GM21390 (cell line): ENCODE measurements at regions not wholly inside any gene's neighbourhood (a gene's known extent, or its start where the extent isn't known, plus 50 kb on each side); places are given as distances from the start of the nearest gene placed in this dataset.
"Not testable (repeated sequence)": the region's sequence is repeated elsewhere in the genome, so short reads cannot be mapped to it uniquely, and the experiment has no call there.

ENCODE experiments used
- ATAC-seq: cut with Tn5 transposase; IDR thresholded peaks from one replicate; pipeline ENCODE4 v1.9.1; 2021; ENCODE audit not compliant: unreplicated experiment

DNA sequence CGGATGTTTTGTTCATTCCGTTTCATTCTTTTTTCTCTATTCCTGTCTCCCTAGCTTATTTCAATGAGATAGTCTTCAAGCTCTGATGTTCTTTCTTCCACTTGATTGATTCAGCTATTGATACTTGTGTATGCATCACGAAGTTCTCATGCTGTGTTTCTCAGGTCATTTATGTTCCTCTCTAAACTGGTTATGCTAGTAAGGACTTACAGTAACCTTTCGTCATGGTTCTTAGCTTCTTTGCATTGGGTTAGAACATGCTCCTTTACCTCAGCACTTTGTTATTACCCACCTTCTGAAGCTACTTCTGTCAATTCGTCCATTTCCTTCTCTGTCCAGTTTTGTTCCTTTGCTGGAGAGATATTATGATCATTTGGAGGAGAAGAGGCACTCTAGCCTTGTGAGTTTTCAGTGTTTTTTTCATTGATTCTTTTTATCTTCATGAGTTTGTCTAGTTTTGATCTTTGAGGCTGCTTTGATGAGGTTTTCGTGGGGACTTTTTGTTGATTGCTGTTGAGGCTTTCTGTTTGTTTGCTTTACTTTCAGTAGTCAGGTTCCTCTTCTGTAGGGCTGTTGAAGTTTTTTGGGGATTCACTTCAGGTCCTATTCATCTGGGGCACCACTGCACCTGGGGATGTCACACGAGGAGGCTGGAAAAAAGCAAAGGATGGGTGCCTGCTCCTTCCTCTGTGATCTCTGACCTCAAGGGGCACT, 496.9 kb upstream of the LRRC7 start:
- ATAC-seq, result no peak

DNA sequence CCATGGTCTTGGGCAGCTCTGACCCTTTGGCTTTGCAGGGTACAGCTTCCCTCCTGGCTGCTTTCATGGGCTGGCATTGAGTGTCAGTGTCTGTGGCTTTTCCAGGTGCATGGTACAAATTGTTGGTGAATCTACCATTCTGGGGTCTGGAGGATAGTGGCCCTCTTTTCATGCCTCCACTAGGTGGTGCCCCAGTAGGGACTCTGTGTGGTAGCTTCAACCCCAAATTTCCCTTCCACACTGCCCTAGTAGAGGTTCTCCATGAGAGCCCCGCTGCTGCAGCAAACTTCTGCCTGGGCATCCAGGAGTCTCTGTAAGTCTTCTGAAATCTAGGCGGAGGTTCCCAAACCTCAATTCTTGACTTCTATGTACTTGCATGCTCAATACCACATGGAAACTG, 494.5 kb upstream of the LRRC7 start:
- no peak for ATAC-seq

DNA sequence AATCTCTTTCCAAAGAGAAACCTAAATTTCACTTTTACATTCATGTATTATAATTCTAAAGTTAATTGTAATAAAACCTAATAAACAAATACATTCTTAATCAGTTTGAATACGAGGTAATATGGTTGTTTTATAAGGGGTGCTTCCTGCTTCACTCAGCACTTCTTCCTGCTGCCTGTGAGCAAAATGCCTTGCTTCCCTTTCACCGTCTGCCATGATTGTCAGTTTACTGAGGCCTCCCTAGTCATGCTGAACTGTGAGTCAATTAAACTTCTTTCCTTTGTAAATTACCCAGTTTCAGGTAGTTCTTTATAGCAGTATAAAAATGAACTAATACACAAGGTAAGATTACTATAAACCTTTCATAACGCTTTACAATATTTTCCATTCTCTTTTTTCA, 491.1 kb upstream of the LRRC7 start:
- no peak for ATAC-seq

DNA sequence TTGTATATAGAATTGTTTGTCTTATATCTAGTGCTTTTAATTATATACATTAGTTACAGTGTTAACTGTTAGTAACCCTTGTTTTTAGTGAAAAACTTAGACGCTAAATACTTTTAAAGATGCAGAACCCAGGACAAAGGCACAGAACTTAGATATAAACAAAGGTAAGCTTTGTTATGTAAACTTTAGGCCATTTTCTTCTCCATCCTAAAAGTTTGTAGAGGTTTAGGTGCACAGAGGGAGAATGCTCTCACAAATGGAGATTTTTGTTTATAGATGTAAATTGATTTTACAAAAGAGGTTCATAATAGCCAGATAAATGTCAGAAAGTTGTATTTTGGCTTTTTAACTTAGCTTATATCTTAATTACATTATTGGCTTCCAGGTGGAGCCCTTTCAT, 490.5 kb upstream of the LRRC7 start:
- no peak for ATAC-seq

DNA sequence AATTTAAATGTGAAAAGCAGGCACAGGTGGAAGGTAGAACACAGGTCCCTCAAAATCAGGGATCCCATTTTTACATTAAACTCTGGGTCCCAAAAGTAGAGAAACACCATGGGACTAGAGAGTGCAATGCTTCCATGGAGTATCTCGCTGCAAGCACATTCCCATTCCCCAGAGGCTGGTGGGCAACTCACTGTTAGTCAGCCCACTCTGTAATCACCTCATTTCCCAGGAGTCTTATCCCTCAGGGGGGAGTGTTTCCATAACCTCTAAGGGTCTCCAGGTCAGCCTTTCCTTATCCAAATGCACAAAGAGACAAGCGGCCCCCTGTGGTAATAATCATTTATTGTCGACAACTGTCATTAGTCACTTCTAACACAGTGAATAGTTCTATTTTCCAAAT, 490.1 kb upstream of the LRRC7 start:
- no peak for ATAC-seq

DNA sequence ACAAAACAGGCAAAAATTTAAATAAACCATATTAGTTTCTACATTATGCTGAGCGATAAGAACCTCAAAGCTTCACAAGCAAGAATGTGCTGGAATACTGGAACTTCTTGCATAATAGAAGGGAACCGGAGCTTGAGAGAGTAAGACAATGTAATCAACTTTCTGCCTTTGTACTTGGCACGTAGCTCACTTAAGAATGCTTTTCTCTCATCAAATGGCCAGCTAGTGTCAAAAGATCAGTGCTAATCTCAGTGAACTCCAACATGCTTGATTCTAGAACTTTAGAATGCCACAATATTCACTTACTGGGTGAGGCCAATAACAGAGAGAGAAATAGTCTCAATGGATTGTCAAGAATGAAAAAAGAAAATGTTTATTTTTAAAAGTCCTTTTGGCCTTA, 486.1 kb upstream of the LRRC7 start:
- no peak for ATAC-seq

DNA sequence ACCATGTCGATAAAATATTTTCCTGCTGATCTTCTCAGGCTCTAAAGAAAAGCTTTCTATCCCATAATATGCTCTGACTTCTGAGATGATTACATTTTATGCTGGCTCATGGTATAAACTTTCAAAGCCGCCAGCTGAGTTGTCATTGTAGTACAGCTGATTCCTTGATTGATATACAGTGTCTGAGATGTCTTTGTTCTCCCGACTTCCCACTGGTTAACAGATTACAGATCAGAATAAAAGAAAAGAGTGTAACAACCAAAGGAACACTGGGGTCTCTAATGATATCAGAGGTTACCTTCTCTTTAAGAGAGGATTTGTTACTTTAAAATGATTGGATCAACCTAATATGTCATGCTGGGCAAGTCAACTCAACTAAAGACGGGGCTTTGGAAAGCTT, 485.4 kb upstream of the LRRC7 start:
- ATAC-seq, result no peak

DNA sequence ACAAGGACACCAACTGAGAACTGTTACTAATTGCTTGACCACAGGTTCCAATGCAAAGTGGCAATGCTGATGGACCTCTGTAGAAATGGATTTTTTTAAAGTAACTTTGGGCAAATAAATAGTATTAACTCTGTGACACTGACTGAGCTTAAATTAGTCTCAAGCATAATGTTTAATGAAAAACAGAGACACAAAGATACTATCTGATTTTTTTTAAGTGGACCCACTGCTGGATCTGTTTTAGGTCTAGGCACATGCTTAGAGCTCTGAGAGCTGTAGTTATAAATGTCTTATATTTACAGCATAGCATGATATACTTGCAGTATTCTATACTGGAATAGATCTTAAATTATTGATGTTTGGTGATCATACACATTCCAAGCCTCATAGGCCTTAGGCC, 481.6 kb upstream of the LRRC7 start:
- ATAC-seq, result no peak

DNA sequence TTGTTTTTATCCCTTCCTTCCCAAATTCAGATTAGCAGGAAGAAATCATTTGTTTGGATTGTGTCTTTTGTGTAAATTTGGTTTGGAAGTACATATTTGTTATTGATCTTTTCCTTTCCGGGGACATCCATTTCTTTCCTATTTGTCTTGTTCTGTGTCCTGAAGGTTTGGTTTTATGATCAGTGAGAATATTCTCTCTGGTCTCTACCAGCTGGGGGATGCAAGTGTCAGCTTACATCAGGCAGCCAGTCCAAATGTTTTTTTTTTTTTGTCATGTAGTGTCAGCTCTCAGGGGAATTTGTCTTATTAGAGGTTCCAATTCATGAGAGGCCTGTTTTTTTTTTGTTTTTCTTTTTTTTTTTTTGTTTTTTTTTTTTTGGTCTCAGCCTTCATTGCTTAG, 479.2 kb upstream of the LRRC7 start:
- ATAC-seq, result no peak

DNA sequence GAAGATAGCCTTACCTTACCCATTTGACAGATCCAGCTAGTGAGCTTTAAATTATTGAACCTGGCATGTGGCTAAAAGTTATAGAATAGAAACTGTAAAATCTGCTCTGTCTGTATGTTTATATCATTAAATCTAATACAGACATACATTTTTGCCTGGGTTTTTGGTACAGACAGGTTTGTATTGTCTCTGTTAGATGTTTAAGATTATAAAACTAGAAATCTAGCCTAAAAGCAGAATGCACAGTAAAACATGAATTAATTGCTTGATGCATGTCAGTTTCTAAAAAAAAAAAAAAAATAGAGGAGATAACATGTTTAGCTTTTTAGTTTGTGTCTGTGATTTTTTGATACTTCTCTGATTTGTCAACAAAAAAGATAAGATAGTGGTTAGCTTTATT, 477.6 kb upstream of the LRRC7 start:
- ATAC-seq, result no peak

DNA sequence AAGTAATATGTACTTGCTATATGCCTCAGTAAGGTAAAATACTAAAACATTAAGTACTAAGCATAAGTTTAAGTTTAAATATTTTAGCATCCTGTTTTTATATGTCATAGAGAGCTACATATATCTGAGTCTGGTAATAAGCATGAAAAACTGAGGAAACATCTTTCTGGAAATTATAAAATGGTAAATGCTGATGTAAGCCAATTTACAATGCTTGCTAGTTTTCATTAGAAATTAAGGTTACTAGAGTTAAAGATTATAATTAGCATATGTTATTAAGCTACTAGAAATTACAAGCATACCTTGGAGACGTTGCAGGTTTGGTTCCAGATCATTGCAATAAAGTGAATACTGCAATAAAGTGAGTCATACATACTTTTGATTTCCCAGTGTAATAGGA, 477.0 kb upstream of the LRRC7 start:
- no peak for ATAC-seq

DNA sequence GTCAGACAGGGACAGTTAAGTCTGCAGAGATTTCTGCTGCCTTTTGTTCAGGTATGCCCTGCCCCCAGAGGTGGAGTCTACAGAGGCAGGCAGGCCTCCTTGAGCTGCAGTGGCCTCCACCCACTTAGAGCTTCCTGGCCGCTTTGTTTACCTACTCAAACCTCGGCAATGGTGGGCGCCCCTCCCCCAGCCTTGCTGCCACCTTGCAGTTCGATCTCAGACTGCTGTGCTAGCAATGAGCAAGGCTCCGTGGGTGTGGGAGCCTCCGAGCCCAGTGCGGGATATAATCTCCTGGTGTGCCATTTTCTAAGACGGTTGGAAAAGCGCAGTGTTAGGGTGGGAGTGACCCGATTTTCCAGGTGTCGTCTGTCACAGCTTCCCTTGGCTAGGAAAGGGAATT, 465.7 kb upstream of the LRRC7 start:
- not testable (repeated sequence) for ATAC-seq

DNA sequence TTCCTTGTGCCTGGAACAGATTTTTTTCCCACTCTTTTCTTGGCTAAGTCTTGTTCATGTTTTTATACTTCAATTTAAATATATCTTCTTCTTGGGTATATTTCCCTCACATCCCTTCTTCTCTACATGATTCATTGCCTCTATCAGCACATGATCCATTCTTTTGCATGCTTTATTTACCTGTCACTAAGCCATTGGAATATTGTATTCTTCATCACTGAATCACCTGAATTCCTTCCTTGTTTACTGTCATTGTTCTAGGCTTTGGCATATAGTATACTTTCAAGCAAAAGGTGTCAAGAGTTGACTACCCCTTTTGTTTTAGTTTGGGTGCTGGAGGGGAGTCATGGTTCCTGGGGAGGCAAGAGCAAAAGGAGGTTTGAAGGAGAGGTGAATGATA, 464.5 kb upstream of the LRRC7 start:
- no peak for ATAC-seq

DNA sequence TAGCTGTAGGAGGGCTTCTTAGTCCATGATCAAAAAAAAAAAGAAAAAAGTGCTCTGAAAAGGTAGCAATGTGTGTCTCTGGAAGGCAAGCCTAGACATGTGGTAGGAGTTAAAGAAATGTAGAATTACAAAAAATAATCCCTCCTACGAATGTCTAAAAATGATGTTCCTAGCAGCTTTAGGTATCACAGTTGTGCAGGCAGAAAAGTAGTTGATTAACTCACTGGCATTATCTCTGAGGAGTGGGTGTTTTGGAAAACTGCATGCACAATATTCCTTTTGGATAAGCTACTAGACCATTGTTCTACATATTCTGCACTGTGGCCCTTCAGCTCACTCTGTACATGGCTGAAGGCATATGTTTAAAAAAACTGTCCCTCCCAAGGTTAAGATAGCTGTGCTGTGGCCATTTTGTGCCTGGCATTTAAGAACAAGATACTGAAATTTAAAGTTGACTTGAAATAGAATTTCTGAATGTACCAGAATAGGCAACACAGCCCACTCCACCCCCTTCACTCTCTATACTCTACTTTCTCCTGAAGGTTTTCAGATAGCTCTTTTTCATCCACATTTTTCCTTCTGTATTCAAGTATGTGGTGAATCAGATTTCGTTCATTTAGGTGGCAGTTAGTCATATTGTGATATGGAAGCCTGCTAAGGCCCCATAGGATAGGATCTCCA, 463.9 kb upstream of the LRRC7 start:
- no peak for ATAC-seq

DNA sequence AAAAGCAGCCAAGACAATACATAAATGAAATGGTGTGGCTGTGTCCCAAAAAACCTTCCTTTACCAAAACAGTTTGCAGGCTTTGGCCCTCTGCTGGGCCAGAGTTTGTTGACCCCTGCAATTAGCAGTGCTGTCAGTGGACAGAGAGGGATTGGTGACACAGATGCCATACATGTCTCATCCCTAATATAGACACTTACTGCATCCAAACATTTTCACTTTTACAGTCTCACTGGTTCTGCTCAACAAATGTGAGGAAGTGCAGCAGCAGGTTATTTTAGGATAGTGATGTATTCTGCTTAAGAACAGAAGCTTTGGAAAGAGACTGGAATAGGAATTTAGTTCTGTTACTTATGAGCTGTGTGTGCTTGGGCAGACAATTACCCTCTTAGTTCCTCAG, 462.8 kb upstream of the LRRC7 start:
- ATAC-seq, result no peak

DNA sequence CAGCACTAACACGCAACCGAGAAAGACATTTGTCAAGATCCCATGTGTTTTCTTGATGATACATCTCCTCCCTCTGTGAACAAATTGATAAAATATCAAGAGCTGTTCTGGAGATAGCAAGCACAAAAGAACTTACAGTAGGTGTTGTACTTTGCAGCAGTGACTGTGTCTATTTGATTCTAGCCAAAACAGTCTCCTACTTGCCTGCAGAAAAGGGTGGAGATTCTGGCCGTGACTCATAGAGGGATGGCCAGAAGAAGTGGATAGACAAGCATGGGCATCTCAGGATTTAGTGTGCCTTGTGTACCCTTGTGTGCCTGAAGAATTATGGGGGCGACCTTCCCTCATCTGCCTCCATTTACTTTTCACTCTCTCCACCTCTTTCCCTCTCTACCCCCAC, 458.4 kb upstream of the LRRC7 start:
- ATAC-seq, result no peak

DNA sequence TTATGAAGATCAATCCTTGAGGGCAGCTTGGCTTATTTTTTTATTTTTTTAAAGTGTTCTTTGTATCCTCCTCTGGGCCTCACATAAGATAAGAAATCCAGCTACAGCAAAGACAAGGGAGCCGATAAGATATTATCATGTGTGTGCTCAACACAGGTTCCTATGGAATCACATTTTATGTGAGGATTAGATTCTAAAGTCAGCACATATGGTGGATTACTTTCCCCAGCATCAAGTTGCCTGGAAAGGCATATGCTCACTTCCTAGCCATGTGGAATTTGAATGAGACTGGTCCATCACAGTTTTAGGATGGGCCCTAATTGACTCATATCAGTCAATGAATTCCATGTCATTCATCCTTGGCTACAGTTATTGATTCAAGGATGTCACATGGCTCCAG, 456.9 kb upstream of the LRRC7 start:
- no peak for ATAC-seq

DNA sequence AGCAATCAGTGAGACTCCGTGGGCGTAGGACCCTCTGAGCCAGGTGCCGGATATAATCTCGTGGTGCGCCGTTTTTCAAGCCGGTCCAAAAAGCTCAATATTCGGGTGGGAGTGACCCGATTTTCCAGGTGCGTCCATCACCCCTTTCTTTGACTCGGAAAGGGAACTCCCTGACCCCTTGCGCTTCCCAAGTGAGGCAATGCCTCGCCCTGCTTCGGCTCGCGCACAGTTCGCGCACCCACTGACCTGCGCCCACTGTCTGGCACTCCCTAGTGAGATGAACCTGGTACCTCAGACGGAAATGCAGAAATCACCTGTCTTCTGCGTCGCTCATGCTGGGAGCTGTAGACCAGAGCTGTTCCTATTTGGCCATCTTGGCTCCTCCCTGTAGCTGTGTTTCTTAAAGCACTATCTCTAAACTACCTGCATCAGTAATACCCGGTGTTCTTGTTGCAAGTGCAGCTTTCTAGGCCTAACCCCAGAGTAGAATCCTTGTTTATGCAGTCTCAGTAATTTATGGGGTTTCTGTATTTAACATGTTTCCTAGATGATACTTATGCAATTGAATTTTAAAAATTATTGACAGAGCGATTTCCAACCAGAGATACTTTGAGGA, 447.5 kb upstream of the LRRC7 start:
- ATAC-seq, result not testable (repeated sequence)

DNA sequence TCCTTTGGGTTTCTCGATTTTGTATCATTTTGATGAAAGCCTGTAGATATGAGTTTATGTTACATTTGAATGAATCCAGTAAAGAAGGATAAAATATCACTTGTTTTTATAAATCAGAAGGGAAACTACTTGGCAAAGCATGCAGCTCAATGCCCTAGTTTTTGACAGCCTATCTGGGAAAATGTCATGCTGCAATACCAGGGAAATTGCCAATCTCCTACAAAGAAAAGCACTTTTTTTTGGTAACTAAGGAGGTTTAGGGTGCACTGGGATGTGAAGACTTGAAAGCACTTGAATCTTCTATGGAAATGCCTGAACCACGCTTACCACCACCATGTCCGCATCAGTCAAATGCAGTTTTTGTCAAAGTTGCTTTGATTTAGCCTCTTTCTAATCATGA, 446.9 kb upstream of the LRRC7 start:
- ATAC-seq, result no peak

DNA sequence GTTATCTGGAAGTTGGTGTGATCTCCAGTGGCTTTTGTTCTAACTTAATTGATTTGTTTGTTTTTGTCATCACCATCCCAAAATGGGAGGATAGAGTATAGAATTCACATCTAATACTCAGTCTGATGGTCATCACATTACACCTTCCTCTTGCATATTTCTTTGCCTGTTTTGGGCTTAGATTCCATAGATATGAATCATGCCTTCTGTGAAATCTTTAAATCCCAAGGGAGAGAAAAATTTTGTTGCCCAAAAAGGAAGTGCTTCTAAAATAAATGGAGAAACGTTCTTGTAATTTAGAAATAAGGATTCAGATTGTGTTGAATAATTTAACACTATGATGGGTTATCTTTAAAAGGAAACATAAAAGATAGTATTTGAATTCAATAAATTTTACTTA, 446.0 kb upstream of the LRRC7 start:
- ATAC-seq, result no peak

DNA sequence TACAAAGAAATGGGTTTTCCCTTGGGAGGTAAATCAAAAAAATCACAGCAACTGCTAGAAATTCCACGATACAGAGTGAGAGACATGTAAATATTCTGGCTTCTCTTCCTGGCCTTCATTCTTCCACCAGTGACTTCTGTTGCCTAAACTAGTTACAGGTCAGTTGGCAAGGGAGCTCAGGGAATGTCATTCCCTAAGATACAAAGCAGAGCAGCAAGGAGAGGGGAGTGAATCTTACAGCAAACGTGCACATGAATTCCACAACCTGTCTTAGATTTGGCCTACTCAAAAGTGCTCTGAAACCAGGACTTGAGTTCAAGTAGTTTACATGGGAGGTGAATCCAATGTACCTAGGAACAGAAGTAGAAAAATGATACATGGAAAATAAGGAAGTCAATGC, 445.3 kb upstream of the LRRC7 start:
- no peak for ATAC-seq

DNA sequence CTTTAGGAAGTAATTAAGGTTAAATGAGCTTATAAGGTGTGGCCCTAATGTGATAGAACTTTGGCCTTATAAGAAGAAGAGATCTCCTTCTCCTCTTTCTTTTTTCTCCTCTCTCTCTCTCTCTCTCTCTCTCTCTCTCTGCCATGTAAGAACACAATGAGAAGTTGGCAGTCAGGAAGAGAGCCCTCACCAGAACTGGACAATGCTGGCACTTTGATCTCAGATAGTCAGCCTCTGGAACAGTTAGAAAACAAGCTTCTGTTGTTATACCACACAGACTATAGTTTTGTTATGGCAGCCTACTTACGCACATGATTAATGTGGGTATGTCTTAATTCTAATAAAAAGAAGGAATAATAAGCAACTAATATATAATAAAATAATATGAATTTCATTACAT, 444.2 kb upstream of the LRRC7 start:
- ATAC-seq, result no peak

DNA sequence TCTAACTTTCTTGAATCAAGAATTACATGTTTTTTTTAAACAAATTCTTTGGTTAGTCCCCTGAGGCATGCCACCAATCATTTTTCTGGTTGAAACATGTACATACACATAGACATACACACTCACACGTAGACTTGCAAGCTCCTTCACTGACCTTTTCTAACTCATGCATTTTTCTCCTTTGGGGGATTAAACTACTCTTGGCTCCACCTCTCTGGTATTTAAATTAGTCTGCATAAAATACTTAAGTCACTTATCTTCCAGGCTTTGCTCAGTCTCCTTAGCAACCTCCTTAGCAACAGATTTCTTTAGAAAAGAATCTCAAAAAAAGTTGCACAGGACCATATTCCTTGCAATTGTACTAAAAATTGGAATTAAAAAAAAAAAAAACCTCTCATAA, 440.9 kb upstream of the LRRC7 start:
- ATAC-seq, result no peak
